NT2/D1 (cell line): ENCODE measurements at regions not wholly inside any gene's neighbourhood (a gene's known extent, or its start where the extent isn't known, plus 50 kb on each side); places are given as distances from the start of the nearest gene placed in this dataset.

Experiments used
- SUZ12 ChIP-seq: IDR thresholded peaks from 2 replicates; pipeline ENCODE4 v1.6.1; 2011; ENCODE audit not compliant: insufficient read length, insufficient read depth; ENCODE audit errors: extremely low read depth
- YY1 ChIP-seq: IDR thresholded peaks from 2 replicates; pipeline ENCODE4 v1.6.1; 2011; ENCODE audit not compliant: insufficient read length, insufficient read depth

DNA sequence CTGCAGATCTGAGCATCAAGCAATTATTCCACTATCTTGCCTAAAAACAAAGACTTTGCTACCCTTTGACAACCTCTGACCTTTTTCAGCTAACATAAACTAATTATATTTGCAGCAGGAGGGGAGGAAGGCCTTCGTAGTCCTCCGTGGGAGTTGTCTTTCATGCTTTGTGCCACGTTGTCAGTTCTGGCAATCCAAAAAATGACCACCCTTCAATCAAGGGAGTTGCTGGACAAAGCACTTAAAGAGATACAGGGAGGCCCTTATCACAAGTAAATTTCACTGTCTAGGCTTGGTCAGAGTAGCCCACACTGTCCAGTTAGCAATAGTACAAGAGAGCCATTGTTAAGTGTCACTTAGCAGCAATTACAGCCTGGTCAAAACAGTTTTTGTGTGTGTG, 578.9 kb downstream of the HAO1 start:
- TF ChIP-seq SUZ12: no peak
- no peak for TF ChIP-seq YY1
